NT2/D1 (cell line): ENCODE measurements at regions not wholly inside any gene's neighbourhood (a gene's known extent, or its start where the extent isn't known, plus 50 kb on each side); places are given as distances from the start of the nearest gene placed in this dataset.

ENCODE experiments used
- YY1 ChIP-seq: IDR thresholded peaks from 2 replicates; pipeline ENCODE4 v1.6.1; 2011; ENCODE audit not compliant: insufficient read length, insufficient read depth
- ZNF274 ChIP-seq: IDR thresholded peaks from 2 replicates; pipeline ENCODE4 v1.6.1; 2011; ENCODE audit warnings: mild to moderate bottlenecking, low read depth, low read length

GRCh38 chr4:3386526-3386925, 55.2 kb upstream of the HGFAC start:
- TF ChIP-seq ZNF274 (no peak), YY1 (no peak)
